ENCODE measurements at regions not wholly inside any gene's neighbourhood (a gene's known extent, or its start where the extent isn't known, plus 50 kb on each side); places are given as distances from the start of the nearest gene placed in this dataset.

DNA sequence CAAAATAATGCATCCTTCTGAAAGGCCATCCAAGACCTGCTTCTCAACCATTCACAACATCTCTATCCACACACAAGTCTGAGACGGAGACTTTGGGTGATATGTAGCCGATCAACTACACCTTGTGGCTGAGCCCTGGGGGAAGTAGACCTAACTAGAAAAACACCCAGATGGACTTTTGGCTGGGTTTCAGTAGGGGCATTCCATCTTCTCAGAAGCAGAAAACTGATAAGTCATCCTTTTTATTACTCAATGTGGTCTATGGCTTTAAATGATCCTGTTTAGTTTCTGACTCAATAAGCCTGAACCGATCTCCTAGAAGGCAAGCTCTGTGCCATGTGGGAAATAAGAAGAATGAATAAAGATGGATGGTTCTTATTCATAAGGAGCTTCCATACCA is 82.5 kb upstream of the AFF2 start:
- TF ChIP-seq FOXJ3 (CRISPR knock-in tag; IDR thresholded peaks at IDR 0.05; ENCODE audit: borderline replicate concordance) (no peak), ZNF138 (CRISPR knock-in tag; conservative IDR thresholded peaks at IDR 0.05) (no peak), CTCF (IDR thresholded peaks at IDR 0.05) (no peak), MYBL2 (CRISPR knock-in tag; IDR thresholded peaks at IDR 0.05) (no peak), JUN (CRISPR knock-in tag; IDR thresholded peaks at IDR 0.05) (no peak), NFYB (CRISPR knock-in tag; conservative IDR thresholded peaks at IDR 0.05; ENCODE audit: low read depth) (no peak)
